ENCODE measurements at regions not wholly inside any gene's neighbourhood (a gene's known extent, or its start where the extent isn't known, plus 50 kb on each side); places are given as distances from the start of the nearest gene placed in this dataset.

- no peak for TF ChIP-seq FOXK2 (conservative IDR thresholded peaks at IDR 0.05 in 1 of 2, IDR thresholded peaks at IDR 0.05 in 1 of 2; ENCODE audit: low read depth in 2 of 2)
- no peak for TF ChIP-seq MBD1 (CRISPR knock-in tag; IDR thresholded peaks at IDR 0.05)
- no peak for TF ChIP-seq FOXJ3 (CRISPR knock-in tag; IDR thresholded peaks at IDR 0.05)
These were observed 1951.4 kb downstream of the SUCLG1 start for GRCh38 chr2:82507657-82508056.
